ENCODE measurements at regions not wholly inside any gene's neighbourhood (a gene's known extent, or its start where the extent isn't known, plus 50 kb on each side); places are given as distances from the start of the nearest gene placed in this dataset.

- no peak for DNase-seq (ENCODE audit: low spot score)
These were observed 207.4 kb upstream of the JADE1 start for GRCh38 chr4:128601991-128602695.

- no peak for DNase-seq (ENCODE audit: low spot score)
These were observed 208.3 kb upstream of the JADE1 start for GRCh38 chr4:128600996-128601871.

- no peak for DNase-seq (ENCODE audit: low spot score)
These were observed 209.1 kb upstream of the JADE1 start for GRCh38 chr4:128600410-128600809.

GRCh38 chr4:128597500-128597899, 212.0 kb upstream of the JADE1 start:
- no peak for DNase-seq (ENCODE audit: low spot score)

GRCh38 chr4:128596853-128597252, 212.6 kb upstream of the JADE1 start:
- DNase-seq (ENCODE audit: low spot score), result no peak

GRCh38 chr4:128596115-128596514, 213.4 kb upstream of the JADE1 start:
- DNase-seq (ENCODE audit: low spot score), result no peak

- DNase-seq (ENCODE audit: low spot score), result no peak
These were observed 218.0 kb upstream of the JADE1 start for GRCh38 chr4:128591482-128591881.

- DNase-seq (ENCODE audit: low spot score), result no peak
These were observed 218.7 kb upstream of the JADE1 start for GRCh38 chr4:128590773-128591172.

GRCh38 chr4:128590034-128590740, 219.3 kb upstream of the JADE1 start:
- no peak for DNase-seq (ENCODE audit: low spot score)

- DNase-seq (ENCODE audit: low spot score), result no peak
These were observed 220.0 kb upstream of the JADE1 start for GRCh38 chr4:128589384-128589965.

- no peak for DNase-seq (ENCODE audit: low spot score)
These were observed 222.1 kb upstream of the JADE1 start for GRCh38 chr4:128587382-128587781.

- no peak for DNase-seq (ENCODE audit: low spot score)
These were observed 225.5 kb upstream of the JADE1 start for GRCh38 chr4:128583753-128584712.

- DNase-seq (ENCODE audit: low spot score), result no peak
These were observed 227.1 kb upstream of the JADE1 start for GRCh38 chr4:128582427-128582870.

- no peak for DNase-seq (ENCODE audit: low spot score)
These were observed 230.2 kb upstream of the JADE1 start for GRCh38 chr4:128579154-128579853.

- DNase-seq (ENCODE audit: low spot score), result peak; percentile 52
These were observed 234.8 kb upstream of the JADE1 start for GRCh38 chr4:128574706-128575105.

GRCh38 chr4:128573781-128574508, 235.6 kb upstream of the JADE1 start:
- DNase-seq (ENCODE audit: low spot score), result no peak

GRCh38 chr4:128572778-128573241, 236.7 kb upstream of the JADE1 start:
- no peak for DNase-seq (ENCODE audit: low spot score)

GRCh38 chr4:128571747-128572146, 237.8 kb upstream of the JADE1 start:
- DNase-seq (ENCODE audit: low spot score), result no peak

- DNase-seq (ENCODE audit: low spot score), result no peak
These were observed 239.0 kb upstream of the JADE1 start for GRCh38 chr4:128570387-128570975.
